ENCODE measurements at regions not wholly inside any gene's neighbourhood (a gene's known extent, or its start where the extent isn't known, plus 50 kb on each side); places are given as distances from the start of the nearest gene placed in this dataset.

GRCh38 chr5:34447424-34447823 lies 208.7 kb upstream of the RAI14 start:
- peaks cover 5% of the 10 kb centered on the region for H3K4me1 ChIP-seq
- H3K27me3 ChIP-seq (ENCODE audit: low read depth), result no peaks in the 10 kb centered on the region
- H3K4me3 ChIP-seq, result no peak overlapping the region
- no peak for TF ChIP-seq CTCF (IDR thresholded peaks at IDR 0.05)
- ATAC-seq, result no peak
- DNase-seq, result no peak
- H3K36me3 ChIP-seq, result no peaks in the 10 kb centered on the region
- intact Hi-C loops (cut with DNase I), result no loop called here
- no peak overlapping the region for H3K27ac ChIP-seq
- H3K9me3 ChIP-seq, result no peaks in the 10 kb centered on the region

GRCh38 chr5:34449639-34450038 lies 206.5 kb upstream of the RAI14 start:
- no peak overlapping the region for H3K27ac ChIP-seq
- peaks cover 7% of the 10 kb centered on the region for H3K4me1 ChIP-seq
- no peak for TF ChIP-seq CTCF (IDR thresholded peaks at IDR 0.05)
- H3K4me3 ChIP-seq, result no peak overlapping the region
- H3K36me3 ChIP-seq, result no peaks in the 10 kb centered on the region
- DNase-seq (no peak), ATAC-seq (no peak)
- H3K27me3 ChIP-seq (ENCODE audit: low read depth), result no peaks in the 10 kb centered on the region
- H3K9me3 ChIP-seq, result no peaks in the 10 kb centered on the region
- intact Hi-C loops (cut with DNase I), result no loop called here

DNA sequence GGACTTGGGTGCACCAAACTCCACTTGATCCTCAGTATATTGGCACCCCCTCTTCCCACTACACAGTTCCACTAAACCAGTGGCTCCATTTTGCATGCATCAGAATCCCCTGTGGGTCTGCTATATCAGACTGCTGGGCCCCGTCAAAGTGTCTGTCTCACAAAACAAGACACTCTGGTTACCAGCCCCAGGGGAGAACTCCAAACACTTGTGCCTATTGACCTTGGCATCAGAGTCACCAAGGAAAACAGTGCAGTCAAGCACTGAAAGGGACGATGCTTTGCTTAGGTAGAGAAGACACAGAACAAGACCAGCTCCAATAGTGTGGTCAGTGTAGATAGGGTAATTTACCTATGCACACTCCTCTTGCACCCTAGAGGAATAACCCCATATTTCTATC lies 205.8 kb upstream of the RAI14 start:
- ATAC-seq, result no peak
- peaks cover 7% of the 10 kb centered on the region for H3K4me1 ChIP-seq
- H3K27ac ChIP-seq, result no peak overlapping the region
- no peaks in the 10 kb centered on the region for H3K27me3 ChIP-seq (ENCODE audit: low read depth)
- no peak for TF ChIP-seq CTCF (IDR thresholded peaks at IDR 0.05)
- intact Hi-C loops (cut with DNase I), result no loop called here
- H3K36me3 ChIP-seq, result no peaks in the 10 kb centered on the region
- DNase-seq, result no peak
- no peaks in the 10 kb centered on the region for H3K9me3 ChIP-seq
- H3K4me3 ChIP-seq, result no peak overlapping the region

- no peaks in the 10 kb centered on the region for H3K36me3 ChIP-seq
- no peaks in the 10 kb centered on the region for H3K9me3 ChIP-seq
- H3K27ac ChIP-seq, result no peak overlapping the region
- peaks cover 7% of the 10 kb centered on the region for H3K4me1 ChIP-seq
- no peak for DNase-seq
- ATAC-seq, result peak; percentile 58 to 72
- intact Hi-C loops (cut with DNase I), result no loop called here
- TF ChIP-seq CTCF (IDR thresholded peaks at IDR 0.05), result peak; percentile 24
- H3K4me3 ChIP-seq, result no peak overlapping the region
- no peaks in the 10 kb centered on the region for H3K27me3 ChIP-seq (ENCODE audit: low read depth)
These were observed 203.8 kb upstream of the RAI14 start for GRCh38 chr5:34452170-34452828.

DNA sequence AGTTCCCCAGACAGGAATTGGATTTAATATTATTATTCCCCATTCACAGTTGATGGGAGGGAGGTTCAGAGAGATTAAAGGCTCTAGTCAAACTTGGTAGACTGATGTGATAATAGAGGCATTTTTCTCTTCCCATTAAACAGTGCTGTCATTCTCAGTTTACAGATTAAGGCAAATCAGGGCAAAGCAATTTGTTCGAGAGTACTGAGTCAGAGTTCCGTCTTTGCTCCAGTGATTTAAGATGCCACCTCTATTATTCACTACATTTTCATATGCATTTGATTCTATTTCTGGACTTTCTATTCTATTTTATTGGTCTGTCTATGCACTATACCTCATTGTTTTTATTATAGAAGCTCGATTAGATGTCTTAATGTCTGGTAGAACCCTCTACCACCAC lies 201.0 kb upstream of the RAI14 start:
- H3K27ac ChIP-seq, result no peak overlapping the region
- intact Hi-C loops (cut with DNase I), result no loop called here
- no peak for TF ChIP-seq CTCF (IDR thresholded peaks at IDR 0.05)
- ATAC-seq, result no peak
- no peaks in the 10 kb centered on the region for H3K9me3 ChIP-seq
- no peaks in the 10 kb centered on the region for H3K36me3 ChIP-seq
- no peak for DNase-seq
- H3K4me1 ChIP-seq, result peaks cover 7% of the 10 kb centered on the region
- H3K27me3 ChIP-seq (ENCODE audit: low read depth), result no peaks in the 10 kb centered on the region
- H3K4me3 ChIP-seq, result no peak overlapping the region
